ENCODE measurements at regions not wholly inside any gene's neighbourhood (a gene's known extent, or its start where the extent isn't known, plus 50 kb on each side); places are given as distances from the start of the nearest gene placed in this dataset.

- H3K36me3 ChIP-seq, result no peaks in the 10 kb centered on the region
- H3K27me3 ChIP-seq, result no peaks in the 10 kb centered on the region
- no peak overlapping the region for H3K27ac ChIP-seq
- DNase-seq (ENCODE audit: low spot score), result no peak
- H3K9me3 ChIP-seq, result no peaks in the 10 kb centered on the region
- H3K4me3 ChIP-seq, result no peak overlapping the region
- H3K4me1 ChIP-seq, result no peaks in the 10 kb centered on the region
- TF ChIP-seq CTCF (IDR thresholded peaks at IDR 0.05), result no peak
Measured at GRCh38 chr6:48412656-48413055, 301.7 kb upstream of the PTCHD4 start.

DNA sequence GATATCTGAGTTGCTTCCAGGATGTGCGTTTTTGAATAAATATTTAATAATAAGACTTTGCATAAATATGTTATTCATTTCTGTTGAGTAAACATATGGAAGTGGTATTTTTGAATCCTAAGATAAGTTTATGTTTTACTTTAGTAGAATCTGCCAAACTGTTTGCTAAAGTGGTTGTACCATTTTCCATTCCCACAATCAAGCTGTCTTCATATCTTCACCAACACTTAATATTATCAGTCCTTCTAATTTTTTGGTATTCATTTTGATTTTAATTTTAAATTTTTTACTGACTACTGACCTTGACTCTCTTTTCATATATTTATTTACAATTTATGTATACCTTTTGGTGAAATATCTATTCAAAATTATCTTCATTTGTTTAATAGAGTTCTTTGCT, 293.9 kb upstream of the PTCHD4 start:
- H3K4me3 ChIP-seq, result no peak overlapping the region
- TF ChIP-seq CTCF (IDR thresholded peaks at IDR 0.05), result no peak
- DNase-seq (ENCODE audit: low spot score), result no peak

DNA sequence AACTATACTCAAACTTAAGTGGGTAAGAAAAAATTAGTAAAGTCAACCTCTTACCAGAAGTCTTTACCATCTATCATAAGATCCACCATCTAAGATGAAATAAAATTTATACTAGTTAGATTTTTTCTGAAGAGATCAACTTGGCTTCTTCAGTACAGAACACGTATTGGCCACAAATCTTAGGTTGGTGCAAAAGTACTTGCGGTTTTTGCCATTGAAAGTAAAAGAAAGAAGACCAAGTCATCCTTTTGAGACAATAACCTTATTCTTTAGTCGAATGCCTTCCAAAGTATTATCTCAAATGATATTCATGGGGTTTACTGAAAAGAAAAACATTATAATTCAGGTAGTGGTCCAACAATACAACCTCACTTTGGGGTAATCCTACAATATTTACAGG, 292.6 kb upstream of the PTCHD4 start:
- H3K4me3 ChIP-seq, result no peak overlapping the region

More for the DNA sequence above, 293.9 kb upstream of the PTCHD4 start:
- no peak overlapping the region for H3K27ac ChIP-seq
- H3K9me3 ChIP-seq, result peaks cover 0 to 14% of the 10 kb centered on the region in 2 donors
- no peaks in the 10 kb centered on the region for H3K36me3 ChIP-seq
- no peaks in the 10 kb centered on the region for H3K27me3 ChIP-seq
- H3K4me1 ChIP-seq, result no peaks in the 10 kb centered on the region

DNA sequence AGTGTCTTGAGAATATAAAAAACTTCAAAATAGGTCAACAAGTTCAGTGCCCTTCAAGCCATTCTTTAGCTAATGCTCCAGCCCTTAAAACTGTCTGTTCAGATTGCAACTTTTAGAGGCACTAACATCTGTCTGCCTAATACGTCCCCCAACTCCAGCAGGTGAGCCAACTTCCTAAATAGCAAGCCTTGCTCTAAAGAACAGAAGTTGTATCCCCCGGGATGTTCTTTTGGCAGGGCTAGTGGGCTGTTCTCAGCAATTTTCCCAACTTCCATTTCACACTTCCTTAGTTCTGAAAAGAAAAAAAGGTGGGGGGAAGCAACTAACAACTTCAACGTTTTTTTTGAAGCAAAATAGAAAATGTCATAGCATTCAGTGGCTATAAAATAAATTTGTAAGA, 290.0 kb upstream of the PTCHD4 start:
- Histone ChIP-seq H3K4me3 (no peak overlapping the region), H3K27me3 (no peaks in the 10 kb centered on the region), H3K27ac (no peak overlapping the region), H3K4me1 (no peaks in the 10 kb centered on the region), H3K9me3 (peaks cover 0 to 14% of the 10 kb centered on the region in 2 donors), H3K36me3 (no peaks in the 10 kb centered on the region)
- no peak for TF ChIP-seq CTCF (IDR thresholded peaks at IDR 0.05)
- no peak for DNase-seq (ENCODE audit: low spot score)

More for the DNA sequence above, 292.6 kb upstream of the PTCHD4 start:
- Histone ChIP-seq H3K4me1 (no peaks in the 10 kb centered on the region), H3K27ac (no peak overlapping the region), H3K27me3 (no peaks in the 10 kb centered on the region), H3K36me3 (no peaks in the 10 kb centered on the region), H3K9me3 (peaks cover 0 to 14% of the 10 kb centered on the region in 2 donors)
- TF ChIP-seq CTCF (IDR thresholded peaks at IDR 0.05), result no peak
- DNase-seq (ENCODE audit: low spot score), result no peak

- Histone ChIP-seq H3K27me3 (no peaks in the 10 kb centered on the region), H3K4me1 (no peaks in the 10 kb centered on the region), H3K4me3 (no peak overlapping the region), H3K36me3 (no peaks in the 10 kb centered on the region), H3K27ac (no peak overlapping the region), H3K9me3 (peaks cover 0 to 11% of the 10 kb centered on the region in 2 donors)
- no peak for TF ChIP-seq CTCF (IDR thresholded peaks at IDR 0.05)
- DNase-seq (ENCODE audit: low spot score), result no peak
Measured at GRCh38 chr6:48397887-48398286, 286.9 kb upstream of the PTCHD4 start.
